GM12892 (cell line): ENCODE measurements at regions not wholly inside any gene's neighbourhood (a gene's known extent, or its start where the extent isn't known, plus 50 kb on each side); places are given as distances from the start of the nearest gene placed in this dataset.

Experiments used
- POLR2A ChIP-seq: IDR thresholded peaks from 2 replicates; pipeline ENCODE4 v1.6.1; 2011; ENCODE audit warnings: low read depth, low read length, control low read depth
- POLR2AphosphoS5 ChIP-seq: IDR thresholded peaks from 2 replicates; pipeline ENCODE4 v1.6.1; 2011; ENCODE audit warnings: low read depth, low read length, control low read depth
- TAF1 ChIP-seq: IDR thresholded peaks from 2 replicates; pipeline ENCODE4 v1.6.1; 2011; ENCODE audit warnings: low read depth, mild to moderate bottlenecking, control low read depth, low read length, borderline replicate concordance

- TF ChIP-seq POLR2A = no peak
- no peak for TF ChIP-seq POLR2AphosphoS5
- no peak for TF ChIP-seq TAF1
Observed at GRCh38 chr7:49279891-49280290, 355.5 kb downstream of the CDC14C start.
